ENCODE measurements at regions not wholly inside any gene's neighbourhood (a gene's known extent, or its start where the extent isn't known, plus 50 kb on each side); places are given as distances from the start of the nearest gene placed in this dataset.

- no peak for TF ChIP-seq JUN (IDR thresholded peaks at IDR 0.05; ENCODE audit: low read depth, low read length)
- no peak for TF ChIP-seq RFX5 (IDR thresholded peaks at IDR 0.05; ENCODE audit: borderline replicate concordance, low read depth, low read length)
Measured at GRCh38 chr17:6325741-6326140, 109.2 kb downstream of the AIPL1 start.

Measured in H1 (cell line).